Gastroesophageal sphincter (tissue), 4 donors: ENCODE measurements at regions not wholly inside any gene's neighbourhood (a gene's known extent, or its start where the extent isn't known, plus 50 kb on each side); places are given as distances from the start of the nearest gene placed in this dataset.
"Not testable (repeated sequence)": the region's sequence is repeated elsewhere in the genome, so short reads cannot be mapped to it uniquely, and the experiment has no call there.

Experiments used
- ATAC-seq: fragments of 150-250 bp; one replicate; pipeline ENCODE4 v1.9.1; 2016; ENCODE audit warnings: mild to moderate bottlenecking, moderate library complexity
- H3K27ac ChIP-seq, 4 donors: fragments of 200-600 bp; sonication (generic) in 3 of 4; 1 replicate in 3 of 4; 2 replicates in 1 of 4; pipeline ENCODE4 v1.5.1; 2016 to 2019
- H3K27me3 ChIP-seq: fragments of 200-600 bp; sonication (generic); one replicate; pipeline ENCODE4 v1.5.1; 2019
- H3K36me3 ChIP-seq, 2 donors: fragments of 200-600 bp; sonication (generic); one replicate each; pipeline ENCODE4 v1.5.1; 2019; ENCODE audit warnings: control low read depth in 1 of 2
- H3K4me1 ChIP-seq, 3 donors: fragments of 200-600 bp; sonication (generic); 1 replicate in 2 of 3; 2 replicates in 1 of 3; pipeline ENCODE4 v1.5.1; 2016 to 2019; ENCODE audit warnings: control low read depth in 2 of 3
- H3K4me3 ChIP-seq, 2 donors: fragments of 200-600 bp; sonication (generic); one replicate each; pipeline ENCODE4 v1.5.1; 2019; ENCODE audit warnings: mild to moderate bottlenecking in 1 of 2, moderate library complexity in 1 of 2
- H3K9me3 ChIP-seq, 3 donors: fragments of 200-600 bp; sonication (generic); one replicate each; pipeline ENCODE4 v1.5.1; 2017 to 2019; ENCODE audit warnings: control low read depth in 2 of 3
- EP300 ChIP-seq: sonication (generic); formaldehyde crosslinking; IDR thresholded peaks from one replicate; pipeline ENCODE4 v1.6.1; 2017; ENCODE audit warnings: antibody characterized with exemption, mild to moderate bottlenecking
- POLR2A ChIP-seq, 2 donors: fragments of 450-650 bp; IDR thresholded peaks; one replicate each; pipeline ENCODE4 v1.6.1; 2017; ENCODE audit warnings: antibody characterized with exemption in 2 of 2, mild to moderate bottlenecking in 2 of 2, moderate library complexity in 1 of 2
- POLR2AphosphoS5 ChIP-seq: sonication (generic); formaldehyde crosslinking; IDR thresholded peaks from one replicate; pipeline ENCODE4 v1.6.1; 2017; ENCODE audit warnings: antibody characterized with exemption
- whole genome bisulfite sequencing, 2 donors: methylation state at CpG; one replicate each; pipeline ENCODE4 v1.1.5; 2018; ENCODE audit warnings: low coverage in 1 of 2; 5-methylcytosine and 5-hydroxymethylcytosine counted together
- TF ChIP-seq, protein P1 (sequence below), 4 experiments: fragments of 200-600 bp in 2 of 4; fragments of 450-650 bp in 2 of 4; sonication (generic) in 1 of 4; IDR thresholded peaks; one replicate each; pipeline ENCODE4 v1.5.1; 2017 to 2019; ENCODE audit warnings: antibody characterized with exemption in 4 of 4, mild to moderate bottlenecking in 2 of 4, moderate library complexity in 2 of 4

DNA sequence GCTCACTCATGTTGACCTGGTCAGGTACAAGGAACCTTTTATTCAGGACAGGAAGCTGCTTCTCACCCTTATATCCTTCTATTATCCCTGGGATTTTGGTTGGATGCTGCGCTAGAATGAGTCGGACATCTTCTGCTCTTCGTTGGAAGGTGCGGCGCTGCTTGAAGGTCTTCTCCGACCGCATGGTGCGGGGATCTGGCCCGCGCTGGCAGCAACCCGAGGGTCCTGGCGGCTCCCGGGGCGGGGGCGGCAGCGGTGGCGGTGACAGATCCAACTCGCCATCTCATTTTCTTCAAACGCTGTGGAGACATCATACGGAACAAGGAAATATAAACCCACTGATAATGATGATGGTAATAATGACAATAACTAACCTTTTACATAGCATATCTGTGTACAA is 126.3 kb downstream of the ATXN7L3B start:
- Histone ChIP-seq H3K27ac (no peak overlapping the region), H3K4me3 (no peak overlapping the region), H3K9me3 (no peaks in the 10 kb centered on the region), H3K27me3 (no peaks in the 10 kb centered on the region), H3K4me1 (no peaks in the 10 kb centered on the region), H3K36me3 (no peaks in the 10 kb centered on the region)
- ATAC-seq: no peak
- 95 to 98% methylated on average over 3 to 10 of the region's 20 CpGs for WGBS, 2 donors
- TF ChIP-seq EP300 (no peak), POLR2A (IDR thresholded peaks at IDR 0.05) (no peak), POLR2AphosphoS5 (no peak)
- TF ChIP-seq, protein P1, sequence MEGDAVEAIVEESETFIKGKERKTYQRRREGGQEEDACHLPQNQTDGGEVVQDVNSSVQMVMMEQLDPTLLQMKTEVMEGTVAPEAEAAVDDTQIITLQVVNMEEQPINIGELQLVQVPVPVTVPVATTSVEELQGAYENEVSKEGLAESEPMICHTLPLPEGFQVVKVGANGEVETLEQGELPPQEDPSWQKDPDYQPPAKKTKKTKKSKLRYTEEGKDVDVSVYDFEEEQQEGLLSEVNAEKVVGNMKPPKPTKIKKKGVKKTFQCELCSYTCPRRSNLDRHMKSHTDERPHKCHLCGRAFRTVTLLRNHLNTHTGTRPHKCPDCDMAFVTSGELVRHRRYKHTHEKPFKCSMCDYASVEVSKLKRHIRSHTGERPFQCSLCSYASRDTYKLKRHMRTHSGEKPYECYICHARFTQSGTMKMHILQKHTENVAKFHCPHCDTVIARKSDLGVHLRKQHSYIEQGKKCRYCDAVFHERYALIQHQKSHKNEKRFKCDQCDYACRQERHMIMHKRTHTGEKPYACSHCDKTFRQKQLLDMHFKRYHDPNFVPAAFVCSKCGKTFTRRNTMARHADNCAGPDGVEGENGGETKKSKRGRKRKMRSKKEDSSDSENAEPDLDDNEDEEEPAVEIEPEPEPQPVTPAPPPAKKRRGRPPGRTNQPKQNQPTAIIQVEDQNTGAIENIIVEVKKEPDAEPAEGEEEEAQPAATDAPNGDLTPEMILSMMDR (IDR thresholded peaks at IDR 0.05): no peak

DNA sequence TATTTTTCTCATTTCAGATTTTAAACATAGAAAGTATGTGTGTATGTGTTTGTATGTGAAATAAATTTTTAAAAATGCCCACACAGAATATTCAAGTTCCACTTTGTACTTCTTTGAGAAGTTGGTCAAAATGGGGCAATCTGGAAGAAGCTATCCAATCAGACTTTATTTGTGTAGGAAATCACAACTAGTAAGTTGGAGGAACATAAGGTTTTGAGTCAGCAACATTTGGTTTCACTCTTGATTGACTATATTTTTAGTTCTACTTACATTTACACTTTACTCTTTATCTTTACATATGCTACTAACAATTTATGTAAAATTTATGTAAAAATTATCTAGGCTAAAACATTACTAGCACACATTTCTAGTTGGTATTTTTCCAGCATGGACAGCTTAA is 128.1 kb downstream of the ATXN7L3B start:
- no peaks in the 10 kb centered on the region for H3K36me3 ChIP-seq
- no peaks in the 10 kb centered on the region for H3K27me3 ChIP-seq
- TF ChIP-seq, protein P1 (IDR thresholded peaks at IDR 0.05): no peak
- H3K9me3 ChIP-seq: no peaks in the 10 kb centered on the region
- H3K27ac ChIP-seq: no peak overlapping the region
- no peak overlapping the region for H3K4me3 ChIP-seq
- no peaks in the 10 kb centered on the region for H3K4me1 ChIP-seq
- no peak for ATAC-seq

DNA sequence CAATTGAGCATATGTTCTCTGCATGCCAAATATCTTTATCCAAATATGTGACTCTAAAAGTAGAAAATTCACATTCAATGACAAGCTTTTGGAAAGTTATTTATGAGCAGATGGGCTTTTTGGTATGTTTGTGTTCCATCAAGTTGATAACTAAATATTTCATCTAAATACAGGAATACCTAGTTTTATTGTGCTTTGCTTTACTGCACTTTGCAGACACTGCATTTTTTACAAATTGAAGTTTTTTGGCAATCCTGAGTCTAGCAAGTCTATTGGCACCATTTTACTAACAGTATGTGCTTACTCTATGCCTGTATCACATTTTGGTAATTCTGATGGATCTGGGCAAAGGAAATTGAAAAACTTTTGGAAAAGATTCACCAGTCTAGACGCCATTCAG is 133.8 kb downstream of the ATXN7L3B start:
- Histone ChIP-seq H3K27me3 (no peaks in the 10 kb centered on the region), H3K27ac (no peak overlapping the region), H3K9me3 (no peaks in the 10 kb centered on the region), H3K4me1 (no peaks in the 10 kb centered on the region), H3K36me3 (no peaks in the 10 kb centered on the region), H3K4me3 (no peak overlapping the region)
- 60 to 71% methylated on average over 1 of the region's 1 CpG for WGBS, 2 donors
- no peak for TF ChIP-seq POLR2AphosphoS5
- no peak for TF ChIP-seq EP300
- TF ChIP-seq, protein P1 (IDR thresholded peaks at IDR 0.05): no peak
- TF ChIP-seq POLR2A (IDR thresholded peaks at IDR 0.05): no peak
- ATAC-seq: no peak

GRCh38 chr12:74676955-74677354 is 139.3 kb downstream of the ATXN7L3B start:
- not testable (repeated sequence) for H3K27me3 ChIP-seq, ATAC-seq, H3K4me1 ChIP-seq, H3K4me3 ChIP-seq, H3K9me3 ChIP-seq, H3K27ac ChIP-seq, H3K36me3 ChIP-seq
- WGBS, 2 donors: no CpG with 5 or more reads among the region's 4 CpGs

- no peak overlapping the region for H3K27ac ChIP-seq
- TF ChIP-seq, protein P1 (IDR thresholded peaks at IDR 0.05): no peak
- TF ChIP-seq POLR2AphosphoS5 (no peak), POLR2A (IDR thresholded peaks at IDR 0.05) (no peak), EP300 (no peak)
- H3K27me3 ChIP-seq: no peaks in the 10 kb centered on the region
- 58 to 60% methylated on average over 1 to 5 of the region's 5 CpGs for WGBS, 2 donors
- ATAC-seq: no peak
- H3K36me3 ChIP-seq: no peaks in the 10 kb centered on the region
- no peak overlapping the region for H3K4me3 ChIP-seq
- no peaks in the 10 kb centered on the region for H3K9me3 ChIP-seq
- H3K4me1 ChIP-seq: no peaks in the 10 kb centered on the region
These were observed 147.8 kb downstream of the ATXN7L3B start for GRCh38 chr12:74685385-74685784.
